OCI-LY3 (cell line): ENCODE measurements at regions not wholly inside any gene's neighbourhood (a gene's known extent, or its start where the extent isn't known, plus 50 kb on each side); places are given as distances from the start of the nearest gene placed in this dataset.

ENCODE experiments used
- H2AFZ ChIP-seq: fragments of 200-600, 300-600 bp; shearing (Covaris generic); 2 replicates; pipeline ENCODE4 v1.6.0; 2014; ENCODE audit warnings: antibody characterized with exemption, low read depth, low read length
- H3K27ac ChIP-seq: fragments of 200-600, 300-600 bp; sonication (generic); 2 replicates; pipeline ENCODE4 v1.5.1; 2014; ENCODE audit warnings: mild to moderate bottlenecking, low read length, moderate library complexity, mixed read lengths
- H3K27me3 ChIP-seq: fragments of 200-600, 300-600 bp; sonication (generic); 2 replicates; pipeline ENCODE4 v1.6.1; 2014; ENCODE audit warnings: low read depth, low read length, mixed read lengths
- H3K36me3 ChIP-seq: fragments of 200-600, 300-600 bp; sonication (generic); replicated peaks from 2 replicates; pipeline ENCODE3; 2014; ENCODE audit warnings: low read depth, low read length, mixed read lengths
- H3K4me1 ChIP-seq: fragments of 300-600, 200-600 bp; sonication (generic); 2 replicates; pipeline ENCODE4 v1.6.1; 2014; ENCODE audit warnings: low read length, mixed read lengths
- H3K4me2 ChIP-seq: fragments of 200-600, 300-600 bp; sonication (generic); 2 replicates; pipeline ENCODE4 v1.6.1; 2014; ENCODE audit warnings: low read length, mixed read lengths
- H3K4me3 ChIP-seq: fragments of 300-600, 200-600 bp; sonication (generic); 2 replicates; pipeline ENCODE4 v1.5.1; 2014; ENCODE audit warnings: antibody characterized with exemption, mild to moderate bottlenecking, low read length, moderate library complexity
- H3K79me2 ChIP-seq: fragments of 300-600, 200-600 bp; shearing (Covaris generic); 2 replicates; pipeline ENCODE4 v1.6.1; 2014; ENCODE audit warnings: mild to moderate bottlenecking, low read length, mixed read lengths
- H3K9ac ChIP-seq: fragments of 300-600, 200-600 bp; shearing (Covaris generic); 2 replicates; pipeline ENCODE4 v1.6.0; 2014; ENCODE audit warnings: mild to moderate bottlenecking, low read length, moderate library complexity
- H3K9me3 ChIP-seq: fragments of 200-600, 300-600 bp; shearing (Covaris generic); 2 replicates; pipeline ENCODE4 v1.6.1; 2014; ENCODE audit warnings: low read length, mixed read lengths; ENCODE audit not compliant: insufficient read depth
- H4K20me1 ChIP-seq: fragments of 200-600, 300-600 bp; sonication (generic); 2 replicates; pipeline ENCODE4 v1.6.1; 2016; ENCODE audit warnings: low read length, mixed read lengths; ENCODE audit not compliant: insufficient read depth
- EZH2phosphoT487 ChIP-seq: fragments of 200-600 bp; shearing (Covaris generic); IDR thresholded peaks from 2 replicates; pipeline ENCODE4 v1.6.1; 2018; ENCODE audit warnings: antibody characterized with exemption, mixed run types, low read depth
- TF ChIP-seq, protein P1 (sequence below): fragments of 200-600, 300-600 bp; sonication (generic); IDR thresholded peaks from 2 replicates; pipeline ENCODE4 v1.5.1; 2014; ENCODE audit warnings: antibody characterized with exemption, low read length, low read depth

DNA sequence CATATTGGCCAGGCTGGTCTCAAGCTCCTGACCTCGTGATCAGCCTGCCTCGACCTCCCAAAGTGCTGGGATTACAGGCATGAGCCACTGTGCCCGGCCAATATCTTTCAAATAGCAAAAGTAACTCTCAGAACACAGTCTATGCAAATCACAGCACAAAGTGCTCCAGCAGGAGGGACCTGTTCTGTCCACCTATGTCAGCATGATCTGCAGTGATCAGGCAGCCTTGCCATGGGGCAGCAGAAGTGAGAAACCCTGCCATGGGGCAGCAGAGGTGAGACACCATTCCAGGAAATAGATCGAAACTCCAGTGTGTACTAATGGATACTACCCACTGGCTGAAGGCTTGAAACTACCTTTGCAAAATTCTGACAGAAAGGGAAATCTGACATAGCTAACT, 78.5 kb upstream of the EIF5 start:
- Histone ChIP-seq H3K27ac (no peak overlapping the region), H3K4me2 (no peak overlapping the region), H3K9ac (no peak overlapping the region), H4K20me1 (no peaks in the 10 kb centered on the region), H2AFZ (no peak overlapping the region), H3K4me3 (no peak overlapping the region), H3K79me2 (no peaks in the 10 kb centered on the region), H3K9me3 (0 out of 2 replicates have a peak, but pooled peaks cover 3% of the 10 kb centered on the region), H3K4me1 (peaks cover 20% of the 10 kb centered on the region), H3K36me3 (no peaks in the 10 kb centered on the region), H3K27me3 (no peaks in the 10 kb centered on the region)
- no peak for TF ChIP-seq EZH2phosphoT487

- TF ChIP-seq, protein P1, sequence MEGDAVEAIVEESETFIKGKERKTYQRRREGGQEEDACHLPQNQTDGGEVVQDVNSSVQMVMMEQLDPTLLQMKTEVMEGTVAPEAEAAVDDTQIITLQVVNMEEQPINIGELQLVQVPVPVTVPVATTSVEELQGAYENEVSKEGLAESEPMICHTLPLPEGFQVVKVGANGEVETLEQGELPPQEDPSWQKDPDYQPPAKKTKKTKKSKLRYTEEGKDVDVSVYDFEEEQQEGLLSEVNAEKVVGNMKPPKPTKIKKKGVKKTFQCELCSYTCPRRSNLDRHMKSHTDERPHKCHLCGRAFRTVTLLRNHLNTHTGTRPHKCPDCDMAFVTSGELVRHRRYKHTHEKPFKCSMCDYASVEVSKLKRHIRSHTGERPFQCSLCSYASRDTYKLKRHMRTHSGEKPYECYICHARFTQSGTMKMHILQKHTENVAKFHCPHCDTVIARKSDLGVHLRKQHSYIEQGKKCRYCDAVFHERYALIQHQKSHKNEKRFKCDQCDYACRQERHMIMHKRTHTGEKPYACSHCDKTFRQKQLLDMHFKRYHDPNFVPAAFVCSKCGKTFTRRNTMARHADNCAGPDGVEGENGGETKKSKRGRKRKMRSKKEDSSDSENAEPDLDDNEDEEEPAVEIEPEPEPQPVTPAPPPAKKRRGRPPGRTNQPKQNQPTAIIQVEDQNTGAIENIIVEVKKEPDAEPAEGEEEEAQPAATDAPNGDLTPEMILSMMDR = no peak
- TF ChIP-seq EZH2phosphoT487 = no peak
- Histone ChIP-seq H3K9ac (no peak overlapping the region), H3K4me1 (peaks cover 28% of the 10 kb centered on the region), H3K4me3 (no peak overlapping the region), H4K20me1 (no peaks in the 10 kb centered on the region), H3K27ac (no peak overlapping the region), H3K36me3 (no peaks in the 10 kb centered on the region), H3K9me3 (0 out of 2 replicates have a peak, but pooled peaks cover 3% of the 10 kb centered on the region), H2AFZ (no peak overlapping the region), H3K27me3 (no peaks in the 10 kb centered on the region), H3K79me2 (no peaks in the 10 kb centered on the region), H3K4me2 (no peak overlapping the region)
These were observed 77.6 kb upstream of the EIF5 start for GRCh38 chr14:103256406-103256805.

GRCh38 chr14:103257211-103257962, 76.7 kb upstream of the EIF5 start:
- no peak overlapping the region for H3K4me2 ChIP-seq
- H3K9me3 ChIP-seq = no peaks in the 10 kb centered on the region
- peaks cover 28% of the 10 kb centered on the region for H3K4me1 ChIP-seq
- H4K20me1 ChIP-seq = no peaks in the 10 kb centered on the region
- H2AFZ ChIP-seq = no peak overlapping the region
- no peaks in the 10 kb centered on the region for H3K36me3 ChIP-seq
- H3K9ac ChIP-seq = no peak overlapping the region
- H3K27me3 ChIP-seq = no peaks in the 10 kb centered on the region
- H3K4me3 ChIP-seq = no peak overlapping the region
- TF ChIP-seq EZH2phosphoT487 = no peak
- TF ChIP-seq, protein P1 = no peak
- H3K79me2 ChIP-seq = no peaks in the 10 kb centered on the region
- no peak overlapping the region for H3K27ac ChIP-seq

DNA sequence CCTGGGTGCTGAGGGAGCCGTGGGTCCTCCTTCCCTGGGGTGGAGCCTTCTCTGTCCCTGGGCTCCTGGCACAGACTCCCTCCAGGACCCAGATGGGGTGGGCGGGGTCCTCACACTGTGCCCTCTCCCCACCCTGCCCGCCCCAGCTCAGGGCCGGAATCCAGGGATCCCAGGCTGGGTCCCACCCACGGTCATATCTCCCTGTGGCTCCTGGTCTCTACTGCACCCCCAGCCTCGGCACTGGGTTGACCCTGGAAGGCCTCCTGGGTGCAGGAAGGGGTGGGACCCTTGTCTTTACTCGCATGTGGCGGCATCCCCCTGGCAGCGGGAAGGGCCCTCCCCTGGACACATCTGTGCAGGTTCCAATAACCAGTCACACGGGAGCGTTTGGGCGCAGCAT, 75.8 kb upstream of the EIF5 start:
- H3K9me3 ChIP-seq = no peaks in the 10 kb centered on the region
- H3K27me3 ChIP-seq = no peaks in the 10 kb centered on the region
- no peaks in the 10 kb centered on the region for H3K36me3 ChIP-seq
- no peaks in the 10 kb centered on the region for H4K20me1 ChIP-seq
- no peak overlapping the region for H2AFZ ChIP-seq
- peaks cover 28% of the 10 kb centered on the region for H3K4me1 ChIP-seq
- no peaks in the 10 kb centered on the region for H3K79me2 ChIP-seq
- H3K27ac ChIP-seq = no peak overlapping the region
- H3K4me3 ChIP-seq = no peak overlapping the region
- H3K9ac ChIP-seq = no peak overlapping the region
- no peak overlapping the region for H3K4me2 ChIP-seq
- TF ChIP-seq, protein P1 = no peak
- TF ChIP-seq EZH2phosphoT487 = no peak
